Fibroblast of villous mesenchyme (primary cell): ENCODE measurements at regions not wholly inside any gene's neighbourhood (a gene's known extent, or its start where the extent isn't known, plus 50 kb on each side); places are given as distances from the start of the nearest gene placed in this dataset.
A peak's percentile ranks its signal among the peaks of the same experiment; 100 is the strongest.

Experiments used
- DNase-seq: peaks from one replicate; pipeline ENCODE4 v3.0.0-alpha.2; 2010; ENCODE audit warnings: low read depth
- H3K4me3 ChIP-seq: 2 replicates; pipeline ENCODE4 v1.5.1; 2011; ENCODE audit warnings: low read depth, mild to moderate bottlenecking, low read length
- TF ChIP-seq, protein P1 (sequence below): IDR thresholded peaks from 2 replicates; pipeline ENCODE4 v1.5.1; 2012; ENCODE audit warnings: low read depth, mild to moderate bottlenecking, low read length; ENCODE audit not compliant: insufficient read depth

DNA sequence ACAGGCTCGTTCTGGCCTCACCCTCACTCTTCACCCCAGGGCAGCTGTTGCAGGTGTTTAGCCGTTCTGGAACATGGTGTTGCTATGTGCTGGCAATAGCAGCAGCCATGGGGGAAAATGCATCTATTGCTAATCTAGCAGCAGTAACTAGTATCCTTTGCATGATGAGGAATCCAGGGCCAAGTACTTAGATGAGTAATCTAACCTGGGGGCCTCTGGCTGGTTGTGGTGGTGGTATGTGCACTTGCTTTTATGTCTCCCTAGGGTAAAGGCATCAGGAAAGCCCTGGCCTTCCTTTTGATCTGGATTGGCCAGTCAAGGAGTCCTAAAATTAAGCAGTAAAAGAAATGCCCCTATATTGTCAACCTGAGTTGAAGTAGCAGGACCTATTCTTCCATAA lies 594.5 kb upstream of the MAP3K7 start:
- no peak for DNase-seq
- H3K4me3 ChIP-seq: no peak overlapping the region
- TF ChIP-seq, protein P1, sequence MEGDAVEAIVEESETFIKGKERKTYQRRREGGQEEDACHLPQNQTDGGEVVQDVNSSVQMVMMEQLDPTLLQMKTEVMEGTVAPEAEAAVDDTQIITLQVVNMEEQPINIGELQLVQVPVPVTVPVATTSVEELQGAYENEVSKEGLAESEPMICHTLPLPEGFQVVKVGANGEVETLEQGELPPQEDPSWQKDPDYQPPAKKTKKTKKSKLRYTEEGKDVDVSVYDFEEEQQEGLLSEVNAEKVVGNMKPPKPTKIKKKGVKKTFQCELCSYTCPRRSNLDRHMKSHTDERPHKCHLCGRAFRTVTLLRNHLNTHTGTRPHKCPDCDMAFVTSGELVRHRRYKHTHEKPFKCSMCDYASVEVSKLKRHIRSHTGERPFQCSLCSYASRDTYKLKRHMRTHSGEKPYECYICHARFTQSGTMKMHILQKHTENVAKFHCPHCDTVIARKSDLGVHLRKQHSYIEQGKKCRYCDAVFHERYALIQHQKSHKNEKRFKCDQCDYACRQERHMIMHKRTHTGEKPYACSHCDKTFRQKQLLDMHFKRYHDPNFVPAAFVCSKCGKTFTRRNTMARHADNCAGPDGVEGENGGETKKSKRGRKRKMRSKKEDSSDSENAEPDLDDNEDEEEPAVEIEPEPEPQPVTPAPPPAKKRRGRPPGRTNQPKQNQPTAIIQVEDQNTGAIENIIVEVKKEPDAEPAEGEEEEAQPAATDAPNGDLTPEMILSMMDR: no peak

DNA sequence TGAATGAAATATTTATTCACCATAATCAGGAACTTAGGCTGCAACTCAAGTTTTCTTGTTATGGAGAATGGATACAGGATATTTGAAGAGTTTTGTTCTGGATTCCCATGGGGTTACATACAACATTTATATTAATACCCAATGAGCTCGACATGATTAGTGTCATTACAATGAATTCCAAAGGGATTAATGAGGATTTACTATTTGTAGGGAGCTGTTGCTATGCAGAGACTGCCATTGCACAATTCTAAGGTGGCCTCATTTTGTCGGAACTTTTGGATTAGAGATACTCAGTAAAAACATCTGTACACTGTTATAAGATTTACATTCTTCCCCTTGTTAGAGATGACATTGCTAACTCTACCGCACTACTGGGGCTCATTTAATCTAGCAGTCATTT lies 586.8 kb upstream of the MAP3K7 start:
- H3K4me3 ChIP-seq: no peak overlapping the region
- no peak for DNase-seq
- TF ChIP-seq, protein P1: no peak

GRCh38 chr6:91173186-91173585 lies 586.3 kb upstream of the MAP3K7 start:
- no peak for DNase-seq

DNA sequence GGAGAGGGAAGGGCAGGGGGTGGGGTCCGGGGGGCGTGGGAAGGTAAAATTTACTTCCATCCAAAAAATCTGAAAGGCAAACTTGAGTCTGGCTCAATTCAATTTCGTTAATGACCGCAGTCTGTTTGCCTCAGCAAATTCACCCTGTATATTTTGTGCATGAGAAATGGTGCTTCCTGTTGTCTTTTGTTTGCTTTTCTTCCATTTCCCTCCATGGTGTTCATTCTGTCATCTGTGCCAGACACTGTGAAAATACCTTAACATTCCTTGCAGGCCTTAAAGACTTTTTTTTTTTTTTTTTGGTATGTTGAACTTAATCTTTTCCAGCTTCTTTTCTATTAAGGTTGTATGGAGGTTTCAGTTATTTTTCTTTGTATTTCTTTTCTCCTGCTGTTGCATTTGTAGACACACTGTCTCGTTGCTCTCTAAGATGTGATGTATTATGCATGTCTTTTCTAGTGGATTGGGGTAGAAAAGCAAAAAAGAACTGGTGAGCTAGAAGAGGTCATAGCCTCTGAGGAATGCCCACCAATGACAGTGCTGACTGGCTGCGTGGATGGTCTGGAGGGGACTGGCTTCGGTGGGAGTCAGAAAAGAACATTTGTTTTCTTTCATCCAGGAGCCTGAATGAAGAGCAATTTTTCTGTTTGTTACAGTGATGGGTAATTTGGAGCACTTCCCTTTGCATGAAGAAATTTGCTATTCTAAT lies 585.0 kb upstream of the MAP3K7 start:
- no peak overlapping the region for H3K4me3 ChIP-seq
- TF ChIP-seq, protein P1: no peak
- no peak for DNase-seq

More at GRCh38 chr6:91173186-91173585, 586.3 kb upstream of the MAP3K7 start:
- TF ChIP-seq, protein P1: no peak
- no peak overlapping the region for H3K4me3 ChIP-seq

- no peak for DNase-seq
- no peak overlapping the region for H3K4me3 ChIP-seq
- TF ChIP-seq, protein P1: peak; percentile 23
Measured at GRCh38 chr6:91167846-91168245, 581.0 kb upstream of the MAP3K7 start.

DNA sequence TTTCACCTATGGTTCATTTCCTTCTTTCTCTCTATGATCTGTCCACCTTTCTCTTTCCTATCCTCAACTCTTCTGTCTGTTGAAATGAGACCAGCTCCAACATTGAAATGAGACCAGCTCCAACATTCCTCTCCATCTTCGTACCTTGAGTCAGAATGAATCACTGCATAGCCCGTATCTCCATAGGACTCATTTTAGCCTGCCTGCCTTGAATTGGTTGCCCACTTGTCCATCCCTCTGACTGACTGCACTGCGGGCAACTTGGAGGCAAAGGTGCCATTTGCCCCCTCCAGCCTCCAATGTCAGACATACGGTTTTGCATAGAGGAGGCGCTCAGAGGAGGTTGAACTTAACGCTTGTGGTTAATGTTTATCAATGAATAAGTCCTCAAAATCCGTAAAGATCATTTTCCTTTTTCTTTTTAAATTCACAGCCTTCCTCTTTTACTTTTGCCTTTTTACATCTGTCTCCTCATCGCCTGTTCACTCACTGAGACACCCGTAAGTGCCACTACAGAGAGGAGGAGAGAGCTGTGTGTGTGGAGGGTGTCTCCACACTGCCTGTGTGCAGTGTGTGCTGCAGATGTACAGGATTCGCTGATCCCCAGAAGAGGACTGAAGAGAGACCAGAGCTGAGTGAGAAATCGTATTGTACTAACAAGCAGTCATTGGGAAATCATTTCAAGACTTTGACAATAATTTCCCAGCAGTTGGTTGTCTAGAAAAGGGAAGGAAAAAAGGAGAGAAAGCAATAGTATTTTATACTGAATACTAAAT lies 579.6 kb upstream of the MAP3K7 start:
- TF ChIP-seq, protein P1: no peak
- DNase-seq: no peak
- no peak overlapping the region for H3K4me3 ChIP-seq

- DNase-seq: no peak
- TF ChIP-seq, protein P1: no peak
- no peak overlapping the region for H3K4me3 ChIP-seq
Measured at GRCh38 chr6:91164105-91164504, 577.2 kb upstream of the MAP3K7 start.
